BLaER1 treated with 17β-estradiol and CSF1 and Interleukin-3, amounts not matched to agents 10 nM and 100 nM (cell line): ENCODE measurements at regions not wholly inside any gene's neighbourhood (a gene's known extent, or its start where the extent isn't known, plus 50 kb on each side); places are given as distances from the start of the nearest gene placed in this dataset.

Experiments
- H3K27ac ChIP-seq, 11 experiments: shearing (Covaris generic); formaldehyde crosslinking; 2 replicates each; pipeline ENCODE4 v1.8.1; 2022
- H3K27me3 ChIP-seq, 11 experiments: shearing (Covaris generic); formaldehyde crosslinking; 2 replicates each; pipeline ENCODE4 v1.8.1; 2022
- H3K36me3 ChIP-seq, 11 experiments: shearing (Covaris generic); formaldehyde crosslinking; 2 replicates each; pipeline ENCODE4 v1.8.1; 2022
- H3K4me1 ChIP-seq, 10 experiments: shearing (Covaris generic); formaldehyde crosslinking; 2 replicates each; pipeline ENCODE4 v1.8.1; 2022
- H3K4me2 ChIP-seq, 11 experiments: shearing (Covaris generic); formaldehyde crosslinking; 2 replicates each; pipeline ENCODE4 v1.8.1; 2022
- H3K4me3 ChIP-seq, 10 experiments: shearing (Covaris generic); formaldehyde crosslinking; 2 replicates each; pipeline ENCODE4 v1.8.1; 2022
- H3K9ac ChIP-seq, 11 experiments: shearing (Covaris generic); formaldehyde crosslinking; 2 replicates each; pipeline ENCODE4 v1.8.1; 2022
- H3K9me3 ChIP-seq, 11 experiments: shearing (Covaris generic); formaldehyde crosslinking; replicated peaks in 1 of 11; 2 replicates each; pipeline ENCODE4 v1.8.1; 2022
- H4K20me1 ChIP-seq, 11 experiments: shearing (Covaris generic); formaldehyde crosslinking; 2 replicates each; pipeline ENCODE4 v1.8.1; 2022
- Cebpa-rat ChIP-seq, 11 experiments: shearing (Covaris generic); IDR thresholded peaks; 2 replicates each; pipeline ENCODE4 v1.8.1; 2022

- Histone ChIP-seq H3K36me3 (no peaks in the 10 kb centered on the region), H4K20me1 (no peaks in the 10 kb centered on the region), H3K4me3 (no peak overlapping the region), H3K4me1 (no peaks in the 10 kb centered on the region), H3K4me2 (no peak overlapping the region), H3K27me3 (no peaks in the 10 kb centered on the region), H3K9me3 (peaks cover 36 to 54% (median 42%) of the 10 kb centered on the region in 11 experiments), H3K27ac (no peak overlapping the region), H3K9ac (no peak overlapping the region)
- no peak for TF ChIP-seq Cebpa-rat (IDR thresholded peaks at IDR 0.05)
Observed at GRCh38 chr6:58419321-58419720, 1101.9 kb downstream of the PRIM2 start.
